Fibroblast of skin of scalp (primary cell): ENCODE measurements at regions not wholly inside any gene's neighbourhood (a gene's known extent, or its start where the extent isn't known, plus 50 kb on each side); places are given as distances from the start of the nearest gene placed in this dataset.
"Not testable (repeated sequence)": the region's sequence is repeated elsewhere in the genome, so short reads cannot be mapped to it uniquely, and the experiment has no call there.

ENCODE experiments used
- DNase-seq: peaks from one replicate; pipeline ENCODE4 v3.0.0-alpha.2; 2013

GRCh38 chr15:95715906-95716656 is 614.4 kb upstream of the NR2F2 start:
- no peak for DNase-seq

- DNase-seq: no peak
These were observed 613.8 kb upstream of the NR2F2 start for GRCh38 chr15:95716708-95717107.

- DNase-seq: no peak
These were observed 612.1 kb upstream of the NR2F2 start for GRCh38 chr15:95718441-95718840.

- DNase-seq: no peak
These were observed 605.4 kb upstream of the NR2F2 start for GRCh38 chr15:95724908-95725633.

- no peak for DNase-seq
These were observed 603.6 kb upstream of the NR2F2 start for GRCh38 chr15:95726891-95727290.

- no peak for DNase-seq
These were observed 596.6 kb upstream of the NR2F2 start for GRCh38 chr15:95733931-95734330.

GRCh38 chr15:95734422-95735316 is 595.8 kb upstream of the NR2F2 start:
- no peak for DNase-seq

GRCh38 chr15:95737060-95737459 is 593.4 kb upstream of the NR2F2 start:
- DNase-seq: no peak

GRCh38 chr15:95739131-95739530 is 591.4 kb upstream of the NR2F2 start:
- DNase-seq: no peak

GRCh38 chr15:95741830-95742229 is 588.7 kb upstream of the NR2F2 start:
- no peak for DNase-seq

GRCh38 chr15:95742256-95742655 is 588.2 kb upstream of the NR2F2 start:
- no peak for DNase-seq

GRCh38 chr15:95742836-95743235 is 587.7 kb upstream of the NR2F2 start:
- no peak for DNase-seq

- DNase-seq: no peak
These were observed 573.3 kb upstream of the NR2F2 start for GRCh38 chr15:95757171-95757570.

GRCh38 chr15:95758451-95758850 is 572.0 kb upstream of the NR2F2 start:
- DNase-seq: no peak

GRCh38 chr15:95758851-95759250 is 571.6 kb upstream of the NR2F2 start:
- DNase-seq: no peak

GRCh38 chr15:95760508-95760907 is 570.0 kb upstream of the NR2F2 start:
- peak; percentile 8 for DNase-seq

- DNase-seq: no peak
These were observed 568.9 kb upstream of the NR2F2 start for GRCh38 chr15:95761501-95762165.

- no peak for DNase-seq
These were observed 567.1 kb upstream of the NR2F2 start for GRCh38 chr15:95763426-95763825.

- DNase-seq: no peak
These were observed 565.3 kb upstream of the NR2F2 start for GRCh38 chr15:95765161-95765560.

GRCh38 chr15:95770196-95770595 is 560.3 kb upstream of the NR2F2 start:
- DNase-seq: peak; percentile 6

GRCh38 chr15:95772982-95773381 is 557.5 kb upstream of the NR2F2 start:
- DNase-seq: no peak

GRCh38 chr15:95784508-95784907 is 546.0 kb upstream of the NR2F2 start:
- no peak for DNase-seq

- DNase-seq: not testable (repeated sequence)
These were observed 545.2 kb upstream of the NR2F2 start for GRCh38 chr15:95785276-95785675.
